PC-9 (cell line): ENCODE measurements at regions not wholly inside any gene's neighbourhood (a gene's known extent, or its start where the extent isn't known, plus 50 kb on each side); places are given as distances from the start of the nearest gene placed in this dataset.

Source experiments
- CTCF ChIP-seq: fragments of 200-600 bp; sonication (generic); conservative IDR thresholded peaks from 2 replicates; pipeline ENCODE4 v1.6.1; 2017; ENCODE audit warnings: mixed run types, antibody characterized with exemption, mild to moderate bottlenecking, moderate library complexity
- EZH2 ChIP-seq: fragments of 200-600 bp; sonication (generic); IDR thresholded peaks from 2 replicates; pipeline ENCODE4 v1.8.0; 2017; ENCODE audit warnings: antibody characterized with exemption, low read depth

GRCh38 chr15:53068636-53069035 is 278.5 kb upstream of the ONECUT1 start:
- TF ChIP-seq EZH2, result no peak
- no peak for TF ChIP-seq CTCF
